ENCODE measurements at regions not wholly inside any gene's neighbourhood (a gene's known extent, or its start where the extent isn't known, plus 50 kb on each side); places are given as distances from the start of the nearest gene placed in this dataset.

DNA sequence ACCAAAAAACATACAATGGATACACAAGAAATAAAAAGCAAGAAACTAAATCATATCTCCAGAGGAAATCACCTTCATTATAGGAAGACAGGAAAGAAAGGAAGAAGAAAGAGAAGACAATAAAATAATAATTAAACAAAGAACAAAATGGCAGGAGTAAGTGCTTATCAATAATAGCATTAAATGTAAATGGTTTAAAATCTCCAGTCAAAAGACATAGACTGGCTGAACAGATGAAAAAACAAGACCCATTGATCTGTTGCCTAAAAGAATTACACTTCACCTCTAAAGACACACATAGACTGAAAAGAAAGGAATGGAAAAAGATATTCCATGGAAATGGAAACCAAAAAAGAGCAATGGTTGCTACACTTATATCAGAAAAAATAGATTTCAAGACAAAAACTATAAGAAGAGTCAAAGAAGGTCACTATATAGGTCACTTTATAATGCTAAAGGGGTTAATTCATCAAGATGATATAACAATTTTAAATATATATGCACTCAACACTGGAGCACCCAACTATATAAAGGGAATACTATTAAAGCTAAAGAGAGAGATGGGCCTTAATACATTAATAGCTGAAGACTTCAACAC, 118.4 kb upstream of the SESN3 start:
- no peak overlapping the region for H3K4me3 ChIP-seq (ENCODE audit: low read depth, low read length)
- DNase-seq (ENCODE audit: low read depth) = no peak
- TF ChIP-seq, protein P1, sequence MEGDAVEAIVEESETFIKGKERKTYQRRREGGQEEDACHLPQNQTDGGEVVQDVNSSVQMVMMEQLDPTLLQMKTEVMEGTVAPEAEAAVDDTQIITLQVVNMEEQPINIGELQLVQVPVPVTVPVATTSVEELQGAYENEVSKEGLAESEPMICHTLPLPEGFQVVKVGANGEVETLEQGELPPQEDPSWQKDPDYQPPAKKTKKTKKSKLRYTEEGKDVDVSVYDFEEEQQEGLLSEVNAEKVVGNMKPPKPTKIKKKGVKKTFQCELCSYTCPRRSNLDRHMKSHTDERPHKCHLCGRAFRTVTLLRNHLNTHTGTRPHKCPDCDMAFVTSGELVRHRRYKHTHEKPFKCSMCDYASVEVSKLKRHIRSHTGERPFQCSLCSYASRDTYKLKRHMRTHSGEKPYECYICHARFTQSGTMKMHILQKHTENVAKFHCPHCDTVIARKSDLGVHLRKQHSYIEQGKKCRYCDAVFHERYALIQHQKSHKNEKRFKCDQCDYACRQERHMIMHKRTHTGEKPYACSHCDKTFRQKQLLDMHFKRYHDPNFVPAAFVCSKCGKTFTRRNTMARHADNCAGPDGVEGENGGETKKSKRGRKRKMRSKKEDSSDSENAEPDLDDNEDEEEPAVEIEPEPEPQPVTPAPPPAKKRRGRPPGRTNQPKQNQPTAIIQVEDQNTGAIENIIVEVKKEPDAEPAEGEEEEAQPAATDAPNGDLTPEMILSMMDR (IDR thresholded peaks at IDR 0.05; ENCODE audit: insufficient read depth, low read depth, low read length) = no peak

GRCh38 chr11:95346265-95346664, 115.3 kb upstream of the SESN3 start:
- no peak for DNase-seq (ENCODE audit: low read depth)
- H3K4me3 ChIP-seq (ENCODE audit: low read depth, low read length) = no peak overlapping the region
- TF ChIP-seq, protein P1 (IDR thresholded peaks at IDR 0.05; ENCODE audit: insufficient read depth, low read depth, low read length) = no peak

DNA sequence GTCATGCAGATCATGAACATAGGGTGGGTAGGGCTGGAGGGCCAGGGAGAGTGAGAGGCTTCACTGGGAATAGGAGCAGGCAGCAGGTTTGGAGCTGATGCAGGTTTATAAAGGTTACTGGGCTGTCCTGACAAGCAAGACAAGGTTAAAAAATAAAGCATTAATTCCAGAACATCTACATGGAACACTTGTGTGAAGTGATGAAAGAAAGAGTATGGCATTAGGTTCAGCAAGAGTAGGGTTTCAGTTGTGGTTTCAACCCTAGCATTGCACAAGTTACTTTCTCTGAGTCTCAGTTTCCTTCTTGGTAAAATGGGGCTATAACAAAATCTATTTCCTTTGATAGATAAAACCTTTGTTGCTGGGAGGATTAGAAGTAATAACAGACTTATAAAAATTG, 114.6 kb upstream of the SESN3 start:
- DNase-seq (ENCODE audit: low read depth) = no peak
- TF ChIP-seq, protein P1 (IDR thresholded peaks at IDR 0.05; ENCODE audit: insufficient read depth, low read depth, low read length) = no peak
- H3K4me3 ChIP-seq (ENCODE audit: low read depth, low read length) = no peak overlapping the region

- DNase-seq (ENCODE audit: low read depth) = no peak
- TF ChIP-seq, protein P1 (IDR thresholded peaks at IDR 0.05; ENCODE audit: insufficient read depth, low read depth, low read length) = no peak
- no peak overlapping the region for H3K4me3 ChIP-seq (ENCODE audit: low read depth, low read length)
Observed at GRCh38 chr11:95344932-95345642, 114.1 kb upstream of the SESN3 start.

GRCh38 chr11:95341221-95341620, 110.2 kb upstream of the SESN3 start:
- DNase-seq (ENCODE audit: low read depth) = peak; percentile 16
- TF ChIP-seq, protein P1 (IDR thresholded peaks at IDR 0.05; ENCODE audit: insufficient read depth, low read depth, low read length) = no peak

DNA sequence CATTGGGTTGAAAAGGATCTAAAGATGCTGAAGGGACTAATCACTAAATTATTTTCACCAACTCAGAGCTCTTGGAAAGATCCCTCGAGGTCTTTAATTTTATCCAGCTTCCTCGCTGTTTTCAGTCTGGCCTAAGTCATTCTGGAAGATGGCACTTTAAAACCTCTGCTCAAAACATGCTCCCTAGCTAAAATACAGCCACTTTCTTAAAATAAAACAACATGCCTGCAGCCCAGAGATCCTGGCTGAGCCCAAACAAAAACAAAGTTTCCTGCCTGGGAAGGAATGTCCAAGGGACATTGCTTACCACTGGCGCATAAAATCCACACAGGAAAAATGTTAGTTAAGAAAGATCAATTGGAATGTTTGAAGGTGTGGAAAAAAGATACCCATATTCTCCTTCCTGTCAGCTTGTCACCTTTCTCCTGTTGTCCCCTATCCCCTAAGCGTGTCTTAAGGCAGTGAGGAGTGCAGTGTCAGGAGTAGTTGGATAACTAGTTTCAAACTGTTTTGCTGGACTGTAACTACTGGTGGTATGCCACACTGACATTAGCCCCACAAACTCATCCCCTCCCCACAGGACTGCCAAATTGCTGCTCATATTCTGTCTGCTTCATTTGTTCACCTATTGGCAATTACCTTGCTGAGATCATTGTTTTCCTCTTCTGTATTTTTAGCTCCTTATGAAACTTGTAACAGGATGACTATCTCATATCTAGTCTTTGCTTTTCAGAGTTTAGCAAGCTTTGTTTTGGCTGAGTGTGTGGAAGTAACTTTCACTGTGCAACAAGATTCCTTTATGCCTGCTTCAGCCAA, 108.3 kb upstream of the SESN3 start:
- H3K4me3 ChIP-seq (ENCODE audit: low read depth, low read length) = no peak overlapping the region
- DNase-seq (ENCODE audit: low read depth) = peak; percentile 35
- TF ChIP-seq, protein P1 (IDR thresholded peaks at IDR 0.05; ENCODE audit: insufficient read depth, low read depth, low read length) = no peak

More at GRCh38 chr11:95341221-95341620, 110.2 kb upstream of the SESN3 start:
- H3K4me3 ChIP-seq (ENCODE audit: low read depth, low read length) = no peak overlapping the region

Measured in fibroblast of villous mesenchyme (primary cell).